Liver (tissue), 3 donors: ENCODE measurements at regions not wholly inside any gene's neighbourhood (a gene's known extent, or its start where the extent isn't known, plus 50 kb on each side); places are given as distances from the start of the nearest gene placed in this dataset.

Experiments used
- EGR1 ChIP-seq, 2 donors: IDR thresholded peaks; 2 replicates each; pipeline ENCODE4 v1.6.1; 2016 to 2018; ENCODE audit warnings: antibody characterized with exemption in 2 of 2, low read depth in 2 of 2
- NR2F2 ChIP-seq: IDR thresholded peaks from 2 replicates; pipeline ENCODE4 v1.6.1; 2016; ENCODE audit warnings: antibody characterized with exemption
- YY1 ChIP-seq: IDR thresholded peaks from 2 replicates; pipeline ENCODE4 v1.6.1; 2016; ENCODE audit warnings: antibody characterized with exemption, mild to moderate bottlenecking
- TF ChIP-seq, protein P1 (sequence below): IDR thresholded peaks from 2 replicates; pipeline ENCODE4 v1.6.1; 2016; ENCODE audit warnings: antibody characterized with exemption, mild to moderate bottlenecking
- TF ChIP-seq, protein P2 (sequence below): fragments of 150-350 bp; IDR thresholded peaks from 2 replicates; pipeline ENCODE4 v1.5.1; 2017; ENCODE audit warnings: improper control_type of control experiment, low read depth, low read length; ENCODE audit not compliant: missing input control
- TF ChIP-seq, protein P3 (sequence below): IDR thresholded peaks from 2 replicates; pipeline ENCODE4 v1.6.1; 2016; ENCODE audit warnings: antibody characterized with exemption
- donor health status: healthy.
- donor health status: healthy.

DNA sequence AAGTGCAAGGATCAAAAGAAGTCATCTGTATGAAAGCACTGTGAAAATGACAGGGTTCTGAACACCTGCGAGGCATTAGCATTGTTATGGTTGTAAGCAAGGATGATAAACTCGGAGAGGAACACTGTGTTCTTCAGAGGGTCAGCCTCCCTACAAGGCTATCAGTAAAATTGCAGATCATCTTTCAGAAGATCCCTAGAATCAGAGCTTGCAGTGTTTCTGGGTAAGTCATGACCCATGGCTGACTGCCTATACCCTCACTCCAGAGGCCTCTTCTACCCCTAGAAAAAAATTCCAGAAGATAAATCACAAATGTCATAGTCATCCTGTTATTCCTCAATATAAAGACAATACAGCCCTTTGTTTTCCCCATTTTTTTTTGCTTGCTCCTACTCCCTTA, 292.6 kb downstream of the DMAC1 start:
- TF ChIP-seq EGR1 (IDR thresholded peaks at IDR 0.05; ENCODE audit: low read depth in 2 of 2): no peak
- TF ChIP-seq, protein P1, sequence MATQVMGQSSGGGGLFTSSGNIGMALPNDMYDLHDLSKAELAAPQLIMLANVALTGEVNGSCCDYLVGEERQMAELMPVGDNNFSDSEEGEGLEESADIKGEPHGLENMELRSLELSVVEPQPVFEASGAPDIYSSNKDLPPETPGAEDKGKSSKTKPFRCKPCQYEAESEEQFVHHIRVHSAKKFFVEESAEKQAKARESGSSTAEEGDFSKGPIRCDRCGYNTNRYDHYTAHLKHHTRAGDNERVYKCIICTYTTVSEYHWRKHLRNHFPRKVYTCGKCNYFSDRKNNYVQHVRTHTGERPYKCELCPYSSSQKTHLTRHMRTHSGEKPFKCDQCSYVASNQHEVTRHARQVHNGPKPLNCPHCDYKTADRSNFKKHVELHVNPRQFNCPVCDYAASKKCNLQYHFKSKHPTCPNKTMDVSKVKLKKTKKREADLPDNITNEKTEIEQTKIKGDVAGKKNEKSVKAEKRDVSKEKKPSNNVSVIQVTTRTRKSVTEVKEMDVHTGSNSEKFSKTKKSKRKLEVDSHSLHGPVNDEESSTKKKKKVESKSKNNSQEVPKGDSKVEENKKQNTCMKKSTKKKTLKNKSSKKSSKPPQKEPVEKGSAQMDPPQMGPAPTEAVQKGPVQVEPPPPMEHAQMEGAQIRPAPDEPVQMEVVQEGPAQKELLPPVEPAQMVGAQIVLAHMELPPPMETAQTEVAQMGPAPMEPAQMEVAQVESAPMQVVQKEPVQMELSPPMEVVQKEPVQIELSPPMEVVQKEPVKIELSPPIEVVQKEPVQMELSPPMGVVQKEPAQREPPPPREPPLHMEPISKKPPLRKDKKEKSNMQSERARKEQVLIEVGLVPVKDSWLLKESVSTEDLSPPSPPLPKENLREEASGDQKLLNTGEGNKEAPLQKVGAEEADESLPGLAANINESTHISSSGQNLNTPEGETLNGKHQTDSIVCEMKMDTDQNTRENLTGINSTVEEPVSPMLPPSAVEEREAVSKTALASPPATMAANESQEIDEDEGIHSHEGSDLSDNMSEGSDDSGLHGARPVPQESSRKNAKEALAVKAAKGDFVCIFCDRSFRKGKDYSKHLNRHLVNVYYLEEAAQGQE: no peak
- TF ChIP-seq, protein P2, sequence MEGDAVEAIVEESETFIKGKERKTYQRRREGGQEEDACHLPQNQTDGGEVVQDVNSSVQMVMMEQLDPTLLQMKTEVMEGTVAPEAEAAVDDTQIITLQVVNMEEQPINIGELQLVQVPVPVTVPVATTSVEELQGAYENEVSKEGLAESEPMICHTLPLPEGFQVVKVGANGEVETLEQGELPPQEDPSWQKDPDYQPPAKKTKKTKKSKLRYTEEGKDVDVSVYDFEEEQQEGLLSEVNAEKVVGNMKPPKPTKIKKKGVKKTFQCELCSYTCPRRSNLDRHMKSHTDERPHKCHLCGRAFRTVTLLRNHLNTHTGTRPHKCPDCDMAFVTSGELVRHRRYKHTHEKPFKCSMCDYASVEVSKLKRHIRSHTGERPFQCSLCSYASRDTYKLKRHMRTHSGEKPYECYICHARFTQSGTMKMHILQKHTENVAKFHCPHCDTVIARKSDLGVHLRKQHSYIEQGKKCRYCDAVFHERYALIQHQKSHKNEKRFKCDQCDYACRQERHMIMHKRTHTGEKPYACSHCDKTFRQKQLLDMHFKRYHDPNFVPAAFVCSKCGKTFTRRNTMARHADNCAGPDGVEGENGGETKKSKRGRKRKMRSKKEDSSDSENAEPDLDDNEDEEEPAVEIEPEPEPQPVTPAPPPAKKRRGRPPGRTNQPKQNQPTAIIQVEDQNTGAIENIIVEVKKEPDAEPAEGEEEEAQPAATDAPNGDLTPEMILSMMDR: no peak
- TF ChIP-seq, protein P3, sequence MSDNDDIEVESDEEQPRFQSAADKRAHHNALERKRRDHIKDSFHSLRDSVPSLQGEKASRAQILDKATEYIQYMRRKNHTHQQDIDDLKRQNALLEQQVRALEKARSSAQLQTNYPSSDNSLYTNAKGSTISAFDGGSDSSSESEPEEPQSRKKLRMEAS: no peak
- no peak for TF ChIP-seq YY1
- TF ChIP-seq NR2F2: no peak
